K562 (cell line): ENCODE measurements at regions not wholly inside any gene's neighbourhood (a gene's known extent, or its start where the extent isn't known, plus 50 kb on each side); places are given as distances from the start of the nearest gene placed in this dataset.

Source experiments
- ATAC-seq: fragments of 200-7000 bp; cut with Tn5 transposase; 3 replicates; pipeline ENCODE4 v1.9.1; 2020; ENCODE audit warnings: moderate library complexity
- BruUV-seq: library from RNA; stranded (reverse); fragments of 400-500 nt; replicated peaks from 2 replicates; lab custom pipeline; 2021; lab: Mats Ljungman, UMichigan
- CTCF ChIA-PET: fragments of 300-600 bp; formaldehyde crosslinking; extraction: SDS; loops from one replicate; lab custom pipeline; 2021; ENCODE audit warnings: low intra/inter-chr PET ratio; lab: Yijun Ruan, JAX
- POLR2A ChIA-PET: fragments of 300-600, 350-650 bp; sonication (Branson Sonifier 250); formaldehyde crosslinking; extraction: SDS; loops from one replicate; lab custom pipeline; 2021; ENCODE audit warnings: antibody characterized with exemption, inconsistent platforms; lab: Yijun Ruan, JAX
- DNase-seq, 4 experiments: peaks; one replicate each; pipeline versions ENCODE4 v3.0.0 to v3.0.0-alpha.2; 2011 to 2018; ENCODE audit warnings: low spot score in 3 of 4, mixed read lengths in 3 of 4; ENCODE audit errors: extremely low read depth in 1 of 4
- FAIRE-seq: peaks from 2 replicates; lab custom pipeline; 2011; peaks lifted over from hg19 to GRCh38; lab: Jason Lieb, UNC
- H2AFZ ChIP-seq: 2 replicates; pipeline ENCODE4 v1.6.0; 2011; ENCODE audit warnings: low read depth, low read length, control low read depth, inconsistent platforms
- H3K27ac ChIP-seq: fragments of 200-600 bp; 3 replicates; pipeline ENCODE4 v1.8.0; 2011; ENCODE audit warnings: low read depth, mild to moderate bottlenecking, control low read depth, inconsistent platforms, low read length, moderate library complexity, mixed read lengths; ENCODE audit errors: extremely low read depth
- H3K27me3 ChIP-seq, 2 experiments: fragments of 300-600 bp in 1 of 2; 2 replicates in 1 of 2; 3 replicates in 1 of 2; pipeline versions ENCODE4 v1.6.0 to v1.8.0; 2011; ENCODE audit warnings: inconsistent platforms in 2 of 2, low read length in 2 of 2, mild to moderate bottlenecking in 1 of 2, mixed read lengths in 1 of 2, moderate library complexity in 1 of 2; ENCODE audit not compliant: control insufficient read depth in 2 of 2, insufficient read depth in 2 of 2
- H3K36me3 ChIP-seq: fragments of 300-600 bp; 3 replicates; pipeline ENCODE4 v1.8.0; 2011; ENCODE audit warnings: mild to moderate bottlenecking, low read length, inconsistent platforms; ENCODE audit not compliant: control insufficient read depth, insufficient read depth
- H3K4me1 ChIP-seq, 2 experiments: fragments of 200-600 bp in 1 of 2; replicated peaks in 1 of 2; 2 replicates in 1 of 2; 3 replicates in 1 of 2; pipeline versions ENCODE4 v1.5.1 to v1.8.0; 2011; ENCODE audit warnings: inconsistent platforms in 2 of 2, low read length in 2 of 2, mild to moderate bottlenecking in 1 of 2, mixed read lengths in 1 of 2, moderate library complexity in 1 of 2; ENCODE audit not compliant: control insufficient read depth in 2 of 2, insufficient read depth in 2 of 2
- H3K4me2 ChIP-seq: 2 replicates; pipeline ENCODE4 v1.6.1; 2011; ENCODE audit warnings: low read length, control low read depth, inconsistent platforms, mixed read lengths; ENCODE audit not compliant: insufficient read depth
- H3K4me3 ChIP-seq: fragments of 200-600 bp; sonication (generic), shearing (Covaris generic); 2 replicates; pipeline ENCODE4 v1.5.1; 2016; ENCODE audit warnings: control low read depth, inconsistent platforms
- H3K79me2 ChIP-seq: fragments of 200-600 bp; 3 replicates; pipeline ENCODE4 v1.8.0; 2011; ENCODE audit warnings: low read length, inconsistent platforms; ENCODE audit not compliant: control insufficient read depth, insufficient read depth
- H3K9ac ChIP-seq, 2 experiments: 2 replicates each; pipeline versions ENCODE4 v1.6.0 to v1.6.1; 2011; ENCODE audit warnings: low read depth in 2 of 2, low read length in 2 of 2, control low read depth in 1 of 2, inconsistent platforms in 1 of 2, mild to moderate bottlenecking in 1 of 2, mixed read lengths in 1 of 2; ENCODE audit not compliant: insufficient read depth in 1 of 2
- H3K9me1 ChIP-seq: one replicate; pipeline ENCODE4 v1.6.0; 2011; ENCODE audit warnings: inconsistent platforms, mild to moderate bottlenecking, low read length, moderate library complexity; ENCODE audit not compliant: control insufficient read depth, insufficient read depth
- H3K9me3 ChIP-seq: replicated peaks from 2 replicates; pipeline ENCODE4 v1.5.1; 2011; ENCODE audit warnings: low read depth, low read length, inconsistent platforms; ENCODE audit not compliant: control insufficient read depth, insufficient read depth
- H4K20me1 ChIP-seq: replicated peaks from 2 replicates; pipeline ENCODE4 v1.6.1; 2011; ENCODE audit warnings: low read length, inconsistent platforms, mixed read lengths; ENCODE audit not compliant: control insufficient read depth, insufficient read depth
- ADNP ChIP-seq: fragments of 200-800 bp; sonication (Bioruptor generic); IDR thresholded peaks from 2 replicates; pipeline ENCODE4 v1.6.1; 2016; ENCODE audit warnings: missing genetic modification characterization, missing compliant biosample characterization
- EHMT2 ChIP-seq: fragments of 450-650 bp; IDR thresholded peaks from 2 replicates; pipeline ENCODE4 v1.6.1; 2018; ENCODE audit warnings: antibody characterized with exemption
- KDM4B ChIP-seq, 2 experiments: fragments of 450-650 bp in 1 of 2; sonication (generic) in 1 of 2; IDR thresholded peaks; 2 replicates each; pipeline ENCODE4 v1.6.1; 2016 to 2017; ENCODE audit warnings: borderline replicate concordance in 2 of 2, antibody characterized with exemption in 1 of 2, low read depth in 1 of 2, mild to moderate bottlenecking in 1 of 2
- MED1 ChIP-seq: sonication (generic); formaldehyde crosslinking; IDR thresholded peaks from 2 replicates; pipeline ENCODE4 v1.8.1; 2023; ENCODE audit warnings: missing genetic modification reagents, borderline replicate concordance
- NELFE ChIP-seq: IDR thresholded peaks from 2 replicates; pipeline ENCODE4 v1.6.1; 2011; ENCODE audit warnings: mild to moderate bottlenecking; ENCODE audit not compliant: insufficient read depth, insufficient read length
- OTX1 ChIP-seq: fragments of 450-650 bp; formaldehyde crosslinking; IDR thresholded peaks from 2 replicates; pipeline ENCODE4 v1.4.0; 2022; ENCODE audit warnings: mild to moderate bottlenecking
- PHF21A ChIP-seq: fragments of 450-650 bp; IDR thresholded peaks from 2 replicates; pipeline ENCODE4 v1.6.1; 2017; ENCODE audit warnings: low read depth, borderline replicate concordance
- SP2 ChIP-seq: IDR thresholded peaks from 2 replicates; pipeline ENCODE4 v1.6.1; 2011; ENCODE audit warnings: mild to moderate bottlenecking, low read depth, low read length, moderate library complexity; ENCODE audit not compliant: poor library complexity, severe bottlenecking; ENCODE audit errors: extremely low read depth
- ZNF695 ChIP-seq: fragments of 450-650 bp; formaldehyde crosslinking; IDR thresholded peaks from 2 replicates; pipeline ENCODE4 v1.4.0; 2020; ENCODE audit warnings: mild to moderate bottlenecking, moderate library complexity
- WGBS: fragments of 100-300 bp; shearing (Covaris generic); methylation state at CpG from one replicate; pipeline ENCODE4 v1.1.6; 2016; ENCODE audit warnings: low coverage, mixed read lengths; ENCODE audit not compliant: insufficient coverage; ENCODE audit errors: missing lambda C conversion rate; 5-methylcytosine and 5-hydroxymethylcytosine counted together
- in situ Hi-C: fragments of 300-500 bp; cut with MboI; formaldehyde crosslinking; loops from 4 replicates; pipeline ENCODE4 v1.15.0; 2018; ENCODE audit warnings: inconsistent platforms, mixed read lengths
- intact Hi-C: fragments of 100-400 bp; cut with micrococcal nuclease; formaldehyde crosslinking; loops from 2 replicates; pipeline ENCODE4 v1.14.2; 2022

DNA sequence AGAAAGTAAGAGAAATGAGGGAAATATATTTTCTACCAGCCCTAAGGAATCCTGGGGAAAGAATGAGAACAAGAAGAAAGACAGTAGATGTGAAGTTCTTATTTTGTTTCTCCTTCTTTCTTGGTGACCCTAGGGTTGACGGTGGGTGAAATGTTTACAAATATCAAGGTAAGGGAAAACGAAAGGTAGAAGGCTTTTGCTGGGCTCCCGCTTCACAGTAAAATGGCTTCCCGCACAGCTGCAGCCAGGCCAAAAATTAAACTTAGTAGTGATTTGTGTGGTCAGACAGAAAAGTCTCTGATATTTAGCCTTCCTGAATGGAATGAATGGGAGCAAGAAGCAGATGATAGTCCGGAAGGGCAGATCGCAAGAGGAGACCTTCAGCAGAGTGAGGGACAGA is 99.1 kb upstream of the COL3A1 start:
- Histone ChIP-seq H3K79me2 (no peaks in the 10 kb centered on the region), H3K27ac (no peak overlapping the region), H3K27me3 (no peaks in the 10 kb centered on the region), H3K4me2 (no peak overlapping the region), H4K20me1 (no peaks in the 10 kb centered on the region), H3K9ac (no peak overlapping the region), H3K4me1 (no peaks in the 10 kb centered on the region), H3K36me3 (no peaks in the 10 kb centered on the region), H2AFZ (no peak overlapping the region), H3K4me3 (no peak overlapping the region), H3K9me3 (no peaks in the 10 kb centered on the region), H3K9me1 (no peaks in the 10 kb centered on the region)
- FAIRE-seq = no peak
- no peak for DNase-seq
- ChIA-PET POLR2A (no interaction called here), CTCF (no interaction called here)
- in situ Hi-C loops = no loop called here
- no peak for ATAC-seq
- BruUV-seq = no TSS peak
- 0% methylated on average over 5 of the region's 6 CpGs for WGBS
- intact Hi-C loops = no loop called here
- TF ChIP-seq OTX1 (CRISPR knock-in tag) = no peak
- no peak for TF ChIP-seq EHMT2
- no peak for TF ChIP-seq PHF21A
- no peak for TF ChIP-seq MED1
- no peak for TF ChIP-seq NELFE
- TF ChIP-seq ADNP = no peak

DNA sequence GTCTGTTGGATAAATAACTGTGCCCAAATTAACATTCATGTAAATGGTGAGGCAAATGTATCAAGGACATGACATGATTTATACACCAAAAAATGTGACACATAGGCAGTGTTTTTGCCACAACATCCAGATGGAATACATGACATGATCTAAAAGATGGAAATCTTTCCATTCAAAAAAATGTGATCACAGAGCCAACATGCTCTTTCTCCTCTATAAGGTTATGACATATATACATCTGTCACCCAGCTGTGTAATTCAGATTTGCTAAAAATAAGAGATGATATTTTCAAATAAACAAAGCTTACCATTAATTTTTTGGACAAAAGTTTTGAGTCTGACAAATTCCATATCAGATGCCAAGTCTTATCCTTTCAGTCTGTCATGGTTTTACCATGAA is 95.5 kb upstream of the COL3A1 start:
- TF ChIP-seq ZNF695 (CRISPR knock-in tag) = no peak
- no peak for TF ChIP-seq KDM4B (IDR thresholded peaks at IDR 0.05; ENCODE audit: borderline replicate concordance in 2 of 2, low read depth in 1 of 2)
- TF ChIP-seq SP2 = no peak
- H3K27me3 ChIP-seq = no peaks in the 10 kb centered on the region
- BruUV-seq = no TSS peak
- POLR2A ChIA-PET = no interaction called here
- DNase-seq (no peak), FAIRE-seq (no peak), ATAC-seq (no peak)
- no peaks in the 10 kb centered on the region for H4K20me1 ChIP-seq
- no peak overlapping the region for H3K27ac ChIP-seq
- in situ Hi-C loops (no loop called here), intact Hi-C loops (no loop called here)
- no peak overlapping the region for H3K9ac ChIP-seq
- H3K9me1 ChIP-seq = no peaks in the 10 kb centered on the region
- H3K79me2 ChIP-seq = no peaks in the 10 kb centered on the region
- H3K36me3 ChIP-seq = no peaks in the 10 kb centered on the region
- no peak overlapping the region for H3K4me2 ChIP-seq
- H2AFZ ChIP-seq = no peak overlapping the region
- H3K9me3 ChIP-seq = no peaks in the 10 kb centered on the region
- H3K4me3 ChIP-seq = no peak overlapping the region
- CTCF ChIA-PET = no interaction called here
- H3K4me1 ChIP-seq = no peaks in the 10 kb centered on the region
